SK-N-SH (cell line): ENCODE measurements at regions not wholly inside any gene's neighbourhood (a gene's known extent, or its start where the extent isn't known, plus 50 kb on each side); places are given as distances from the start of the nearest gene placed in this dataset.

Source experiments
- CTCF ChIA-PET: fragments of 300-600, 350-600 bp; formaldehyde crosslinking; extraction: SDS; loops from one replicate; lab custom pipeline; 2021; lab: Yijun Ruan, JAX
- POLR2A ChIA-PET: fragments of 350-600 bp; sonication (Branson Sonifier 250); formaldehyde crosslinking; extraction: SDS; loops from one replicate; lab custom pipeline; 2020; ENCODE audit warnings: antibody characterized with exemption, inconsistent platforms; lab: Yijun Ruan, JAX
- DNase-seq: peaks from one replicate; pipeline ENCODE4 v3.0.0; 2012
- H2AFZ ChIP-seq: fragments of 200-600 bp; sonication (generic); 2 replicates; pipeline ENCODE4 v1.8.1; 2016; ENCODE audit warnings: antibody characterized with exemption, mild to moderate bottlenecking, low read depth
- H3F3A ChIP-seq: fragments of 200-600 bp; sonication (generic); replicated peaks from 2 replicates; pipeline ENCODE3; 2016; ENCODE audit warnings: antibody characterized with exemption, mild to moderate bottlenecking; ENCODE audit not compliant: insufficient read depth
- H3K27ac ChIP-seq, 2 experiments: fragments of 200-500 bp in 1 of 2; fragments of 200-600 bp in 1 of 2; sonication (Bioruptor generic) in 1 of 2; sonication (generic), shearing (Covaris generic) in 1 of 2; 2 replicates each; pipeline versions ENCODE4 v1.5.1 to v1.6.1; 2014 to 2016; ENCODE audit warnings: low read depth in 2 of 2, inconsistent platforms in 1 of 2, low read length in 1 of 2, mild to moderate bottlenecking in 1 of 2, mixed read lengths in 1 of 2
- H3K27me3 ChIP-seq: fragments of 200-600 bp; sonication (generic), shearing (Covaris generic); 2 replicates; pipeline ENCODE4 v1.6.1; 2016; ENCODE audit warnings: mixed run types; ENCODE audit not compliant: insufficient read depth
- H3K36me3 ChIP-seq, 2 experiments: fragments of 200-500 bp in 1 of 2; fragments of 200-600 bp in 1 of 2; sonication (Bioruptor generic) in 1 of 2; sonication (generic) in 1 of 2; replicated peaks in 1 of 2; 2 replicates each; pipeline versions ENCODE3 to v1.5.1; 2014 to 2016; ENCODE audit warnings: low read length in 1 of 2, mild to moderate bottlenecking in 1 of 2; ENCODE audit not compliant: insufficient read depth in 2 of 2, control insufficient read depth in 1 of 2
- H3K4me1 ChIP-seq, 2 experiments: fragments of 200-500 bp in 1 of 2; fragments of 200-600 bp in 1 of 2; sonication (Bioruptor generic) in 1 of 2; sonication (generic), shearing (Covaris generic) in 1 of 2; 2 replicates each; pipeline versions ENCODE4 v1.5.1 to v1.6.1; 2014 to 2016; ENCODE audit warnings: low read depth in 1 of 2, low read length in 1 of 2, mixed run types in 1 of 2; ENCODE audit not compliant: insufficient read depth in 2 of 2, control insufficient read depth in 1 of 2
- H3K4me2 ChIP-seq: fragments of 200-600 bp; sonication (generic), shearing (Covaris generic); 2 replicates; pipeline ENCODE4 v1.6.1; 2017; ENCODE audit warnings: mixed run types
- H3K4me3 ChIP-seq, 2 experiments: fragments of 200-500 bp in 1 of 2; fragments of 200-600 bp in 1 of 2; sonication (Bioruptor generic) in 1 of 2; sonication (generic), shearing (Covaris generic) in 1 of 2; 2 replicates each; pipeline versions ENCODE4 v1.5.1 to v1.8.1; 2014 to 2016; ENCODE audit warnings: low read depth in 2 of 2, inconsistent platforms in 1 of 2, low read length in 1 of 2, mild to moderate bottlenecking in 1 of 2, mixed read lengths in 1 of 2, moderate library complexity in 1 of 2
- H3K79me2 ChIP-seq: fragments of 200-600 bp; sonication (generic); 2 replicates; pipeline ENCODE4 v1.8.1; 2017; ENCODE audit warnings: mild to moderate bottlenecking; ENCODE audit not compliant: insufficient read depth
- H3K9ac ChIP-seq: fragments of 200-600 bp; sonication (generic); 2 replicates; pipeline ENCODE4 v1.6.1; 2017; ENCODE audit warnings: mixed run types
- H3K9me2 ChIP-seq: fragments of 200-600 bp; sonication (generic); 2 replicates; pipeline ENCODE4 v1.6.1; 2017; ENCODE audit warnings: mixed run types
- H3K9me3 ChIP-seq: fragments of 200-600 bp; sonication (generic); 2 replicates; pipeline ENCODE4 v1.6.1; 2017; ENCODE audit warnings: mixed run types, mild to moderate bottlenecking, moderate library complexity
- H4K20me1 ChIP-seq: fragments of 200-600 bp; sonication (generic); 2 replicates; pipeline ENCODE4 v1.6.1; 2017; ENCODE audit warnings: mild to moderate bottlenecking, mixed run types; ENCODE audit not compliant: insufficient read depth
- CHD2 ChIP-seq: fragments of 150-350 bp; IDR thresholded peaks from 2 replicates; pipeline ENCODE4 v1.6.1; 2018; ENCODE audit warnings: low read length; ENCODE audit not compliant: partially characterized antibody
- EP300 ChIP-seq, 2 experiments: IDR thresholded peaks; 2 replicates each; pipeline versions ENCODE4 v1.4.0 to v1.6.1; 2012; ENCODE audit warnings: borderline replicate concordance in 1 of 2, low read depth in 1 of 2, low read length in 1 of 2
- EZH2phosphoT487 ChIP-seq: fragments of 200-600 bp; sonication (generic); IDR thresholded peaks from 2 replicates; pipeline ENCODE4 v1.6.1; 2017; ENCODE audit warnings: low read depth, mixed run types, mild to moderate bottlenecking, antibody characterized with exemption, moderate library complexity, borderline replicate concordance
- GATA2 ChIP-seq: sonication (generic); formaldehyde crosslinking; IDR thresholded peaks from 2 replicates; pipeline ENCODE4 v1.5.0; 2020; ENCODE audit warnings: mild to moderate bottlenecking, missing genetic modification reagents
- MXI1 ChIP-seq: IDR thresholded peaks from 2 replicates; pipeline ENCODE4 v1.6.1; 2012; ENCODE audit warnings: mild to moderate bottlenecking, low read depth, low read length, improper control_type of control experiment
- NRF1 ChIP-seq: IDR thresholded peaks from 2 replicates; pipeline ENCODE4 v1.6.1; 2012; ENCODE audit warnings: low read depth, mild to moderate bottlenecking, low read length
- PBX3 ChIP-seq: IDR thresholded peaks from 2 replicates; pipeline ENCODE4; 2012
- POLR2AphosphoS5 ChIP-seq: IDR thresholded peaks from 2 replicates; pipeline ENCODE4 v1.6.1; 2012; ENCODE audit warnings: low read depth, low read length
- SIN3A ChIP-seq: IDR thresholded peaks from 2 replicates; pipeline ENCODE4 v1.6.1; 2012; ENCODE audit warnings: low read depth, mild to moderate bottlenecking, low read length, moderate library complexity, borderline replicate concordance
- SMC3 ChIP-seq: IDR thresholded peaks from 2 replicates; pipeline ENCODE4 v1.6.1; 2012; ENCODE audit warnings: low read depth, low read length, improper control_type of control experiment
- TCF12 ChIP-seq: IDR thresholded peaks from 2 replicates; pipeline ENCODE4 v1.4.0; 2012
- TEAD4 ChIP-seq: IDR thresholded peaks from 2 replicates; pipeline ENCODE4 v1.4.0; 2012; ENCODE audit warnings: mild to moderate bottlenecking, borderline replicate concordance; ENCODE audit not compliant: insufficient read depth
- YY1 ChIP-seq: IDR thresholded peaks from 2 replicates; pipeline ENCODE4 v1.4.0; 2012; ENCODE audit warnings: low read depth, mild to moderate bottlenecking
- WGBS: methylation state at CpG from one replicate; pipeline ENCODE4 v1.1.6; 2017; ENCODE audit warnings: low lambda C conversion rate; 5-methylcytosine and 5-hydroxymethylcytosine counted together

- TF ChIP-seq MXI1 (no peak), SIN3A (no peak), EZH2phosphoT487 (no peak), GATA2 (CRISPR knock-in tag) (no peak), NRF1 (no peak), CHD2 (no peak), PBX3 (no peak), YY1 (no peak), SMC3 (no peak)
- TF ChIP-seq, all 33 proteins: peak for 0
Observed at GRCh38 chr13:32830336-32831031, 185.7 kb upstream of the KL start (continued).

- no peaks in the 10 kb centered on the region for H3K79me2 ChIP-seq
- no peaks in the 10 kb centered on the region for H4K20me1 ChIP-seq
- H3K27ac ChIP-seq = no peak overlapping the region
- ChIA-PET POLR2A (no interaction called here), CTCF (interaction anchor here (0.6 to 1.1 kb wide), 3 partner anchors 8 to 1140 kb away, joined by 3 read pairs; no protein-coding TSS in a partner anchor)
- H3K36me3 ChIP-seq = no peaks in the 10 kb centered on the region
- no peak overlapping the region for H3K4me3 ChIP-seq
- no peaks in the 10 kb centered on the region for H3K9me2 ChIP-seq
- H3K4me2 ChIP-seq = no peak overlapping the region
- H3K9ac ChIP-seq = no peak overlapping the region
- 88% methylated on average over 5 of the region's 5 CpGs for WGBS
- peaks cover 10% of the 10 kb centered on the region for H3K9me3 ChIP-seq
- no peak overlapping the region for H2AFZ ChIP-seq
- TF ChIP-seq EP300 (IDR thresholded peaks at IDR 0.05; ENCODE audit: borderline replicate concordance in 1 of 2, low read depth in 1 of 2, low read length in 1 of 2) (no peak), POLR2AphosphoS5 (no peak), TEAD4 (no peak), TCF12 (no peak)
- H3K27me3 ChIP-seq = no peaks in the 10 kb centered on the region
- peaks cover 0 to 5% of the 10 kb centered on the region in 2 experiments; a peak in 1 of 4 replicates for H3K4me1 ChIP-seq
- no peak for DNase-seq
- H3F3A ChIP-seq = no peaks in the 10 kb centered on the region
Observed at GRCh38 chr13:32837307-32837972, 178.8 kb upstream of the KL start.
